GM12864 (cell line): ENCODE measurements at regions not wholly inside any gene's neighbourhood (a gene's known extent, or its start where the extent isn't known, plus 50 kb on each side); places are given as distances from the start of the nearest gene placed in this dataset.

Experiments used
- DNase-seq: peaks from one replicate; pipeline ENCODE4 v3.0.0-alpha.2; 2011; ENCODE audit warnings: low read depth
- H3K4me3 ChIP-seq: 2 replicates; pipeline ENCODE4 v1.5.1; 2011; ENCODE audit warnings: mild to moderate bottlenecking, low read depth, low read length, control low read depth
- CTCF ChIP-seq: IDR thresholded peaks from 2 replicates; pipeline ENCODE4 v1.5.1; 2011; ENCODE audit warnings: low read depth, mild to moderate bottlenecking, moderate library complexity, low read length, control low read depth, inconsistent platforms; ENCODE audit errors: missing control alignments

GRCh38 chr5:28082610-28083009 is 1044.2 kb upstream of the CDH9 start:
- no peak for TF ChIP-seq CTCF
- no peak for DNase-seq
- H3K4me3 ChIP-seq: no peak overlapping the region

GRCh38 chr5:28077291-28078240 is 1039.2 kb upstream of the CDH9 start:
- no peak for DNase-seq
- TF ChIP-seq CTCF: no peak
- no peak overlapping the region for H3K4me3 ChIP-seq

- no peak overlapping the region for H3K4me3 ChIP-seq
- no peak for DNase-seq
- no peak for TF ChIP-seq CTCF
These were observed 1028.5 kb upstream of the CDH9 start for GRCh38 chr5:28066856-28067255.

- DNase-seq: no peak
- TF ChIP-seq CTCF: no peak
- no peak overlapping the region for H3K4me3 ChIP-seq
These were observed 1027.3 kb upstream of the CDH9 start for GRCh38 chr5:28065656-28066055.

- TF ChIP-seq CTCF: no peak
- no peak for DNase-seq
- no peak overlapping the region for H3K4me3 ChIP-seq
These were observed 1008.2 kb upstream of the CDH9 start for GRCh38 chr5:28046596-28046995.

GRCh38 chr5:28027851-28028250 is 989.5 kb upstream of the CDH9 start:
- DNase-seq: no peak
- no peak overlapping the region for H3K4me3 ChIP-seq
- no peak for TF ChIP-seq CTCF

GRCh38 chr5:28017178-28017577 is 978.8 kb upstream of the CDH9 start:
- no peak overlapping the region for H3K4me3 ChIP-seq
- no peak for TF ChIP-seq CTCF
- no peak for DNase-seq
